ENCODE measurements at regions not wholly inside any gene's neighbourhood (a gene's known extent, or its start where the extent isn't known, plus 50 kb on each side); places are given as distances from the start of the nearest gene placed in this dataset.
"Not testable (repeated sequence)": the region's sequence is repeated elsewhere in the genome, so short reads cannot be mapped to it uniquely, and the experiment has no call there.

DNA sequence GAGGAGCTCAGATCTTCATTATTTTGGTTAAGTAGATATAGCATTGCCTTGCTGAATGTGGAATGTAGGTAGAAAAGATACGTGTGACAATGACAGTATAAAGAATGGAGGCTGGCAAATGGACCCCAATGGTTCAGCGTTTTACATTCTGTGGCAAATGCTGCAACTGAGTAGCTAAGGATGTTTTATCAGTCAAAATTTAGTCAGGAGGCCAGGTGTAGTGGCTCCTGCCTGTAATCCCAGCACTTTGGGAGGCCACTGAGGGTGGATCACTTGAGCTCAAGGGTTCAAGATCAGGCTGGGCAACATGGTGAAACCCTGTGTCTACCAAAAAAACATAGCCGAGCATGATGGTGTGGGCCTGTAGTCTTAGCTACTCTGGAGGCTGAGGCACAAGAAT is 120.5 kb upstream of the GHITM start:
- TF ChIP-seq, protein P1, sequence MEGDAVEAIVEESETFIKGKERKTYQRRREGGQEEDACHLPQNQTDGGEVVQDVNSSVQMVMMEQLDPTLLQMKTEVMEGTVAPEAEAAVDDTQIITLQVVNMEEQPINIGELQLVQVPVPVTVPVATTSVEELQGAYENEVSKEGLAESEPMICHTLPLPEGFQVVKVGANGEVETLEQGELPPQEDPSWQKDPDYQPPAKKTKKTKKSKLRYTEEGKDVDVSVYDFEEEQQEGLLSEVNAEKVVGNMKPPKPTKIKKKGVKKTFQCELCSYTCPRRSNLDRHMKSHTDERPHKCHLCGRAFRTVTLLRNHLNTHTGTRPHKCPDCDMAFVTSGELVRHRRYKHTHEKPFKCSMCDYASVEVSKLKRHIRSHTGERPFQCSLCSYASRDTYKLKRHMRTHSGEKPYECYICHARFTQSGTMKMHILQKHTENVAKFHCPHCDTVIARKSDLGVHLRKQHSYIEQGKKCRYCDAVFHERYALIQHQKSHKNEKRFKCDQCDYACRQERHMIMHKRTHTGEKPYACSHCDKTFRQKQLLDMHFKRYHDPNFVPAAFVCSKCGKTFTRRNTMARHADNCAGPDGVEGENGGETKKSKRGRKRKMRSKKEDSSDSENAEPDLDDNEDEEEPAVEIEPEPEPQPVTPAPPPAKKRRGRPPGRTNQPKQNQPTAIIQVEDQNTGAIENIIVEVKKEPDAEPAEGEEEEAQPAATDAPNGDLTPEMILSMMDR (IDR thresholded peaks at IDR 0.05; ENCODE audit: insufficient read depth, low read length, poor library complexity, severe bottlenecking): no peak
- Histone ChIP-seq H3K27me3 (ENCODE audit: control insufficient read depth, insufficient read depth, low read length) (no peaks in the 10 kb centered on the region), H3K4me3 (ENCODE audit: low read depth, low read length) (no peak overlapping the region), H3K36me3 (ENCODE audit: control insufficient read depth, insufficient read depth, low read length) (no peaks in the 10 kb centered on the region)
- no peak for DNase-seq (ENCODE audit: low read depth)

DNA sequence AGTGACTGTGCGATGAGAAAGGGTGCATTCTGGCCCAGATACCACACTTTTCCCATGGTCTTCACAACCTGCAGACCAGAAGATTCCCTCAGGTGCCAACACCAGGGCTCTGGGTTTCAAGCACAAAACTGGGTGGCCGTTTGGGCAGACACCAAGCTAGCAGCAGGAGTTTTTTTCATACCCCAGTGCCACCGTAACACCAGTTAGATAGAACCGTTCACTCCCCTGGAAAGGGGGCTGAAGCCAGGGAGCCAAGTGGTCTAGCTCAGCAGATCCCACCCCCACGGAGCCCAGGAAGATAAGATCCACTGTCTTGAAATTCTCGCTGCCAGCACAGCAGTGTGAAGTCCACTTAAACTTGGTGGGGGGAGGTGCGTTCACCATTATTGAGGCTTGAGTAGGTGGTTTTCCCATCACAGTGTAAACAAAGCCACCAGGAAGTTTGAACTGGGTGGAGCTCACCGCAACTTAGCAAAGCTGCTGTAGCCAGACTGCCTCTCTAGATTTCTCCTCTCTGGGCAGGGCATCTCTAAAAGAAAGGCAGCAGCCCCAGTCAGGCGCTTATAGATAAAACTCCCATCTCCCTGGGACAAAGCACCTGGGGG is 119.4 kb upstream of the GHITM start:
- H3K36me3 ChIP-seq (ENCODE audit: control insufficient read depth, insufficient read depth, low read length); H3K27me3 ChIP-seq (ENCODE audit: control insufficient read depth, insufficient read depth, low read length); H3K4me3 ChIP-seq (ENCODE audit: low read depth, low read length); DNase-seq (ENCODE audit: low read depth): not testable (repeated sequence)

DNA sequence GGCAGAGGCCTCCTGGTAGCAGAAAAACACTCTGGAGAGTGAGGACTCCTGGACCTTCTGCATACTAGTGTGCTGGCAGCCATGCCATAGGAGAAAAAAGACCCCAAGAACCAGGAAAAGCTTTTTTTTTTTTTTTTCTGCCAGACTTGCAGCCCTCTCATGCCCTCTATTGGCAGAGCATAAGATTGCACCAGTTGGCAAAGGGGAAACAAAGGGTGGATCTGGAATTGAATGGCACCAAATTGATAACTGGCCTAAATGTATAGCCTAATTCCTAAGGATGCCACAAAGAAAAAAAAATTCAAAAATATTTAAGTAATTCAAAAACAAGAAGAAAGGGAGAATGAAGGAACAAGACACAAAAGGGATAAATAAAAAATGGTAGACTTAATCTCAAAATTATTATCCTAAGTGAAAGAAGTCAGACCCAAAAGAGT is 112.5 kb upstream of the GHITM start:
- no peaks in the 10 kb centered on the region for H3K36me3 ChIP-seq (ENCODE audit: control insufficient read depth, insufficient read depth, low read length)
- TF ChIP-seq, protein P1 (IDR thresholded peaks at IDR 0.05; ENCODE audit: insufficient read depth, low read length, poor library complexity, severe bottlenecking): peak; percentile 80
- no peaks in the 10 kb centered on the region for H3K27me3 ChIP-seq (ENCODE audit: control insufficient read depth, insufficient read depth, low read length)
- no peak for DNase-seq (ENCODE audit: low read depth)
- no peak overlapping the region for H3K4me3 ChIP-seq (ENCODE audit: low read depth, low read length)

GRCh38 chr10:84029840-84030239 is 109.5 kb upstream of the GHITM start:
- DNase-seq (ENCODE audit: low read depth): no peak
- Histone ChIP-seq H3K36me3 (ENCODE audit: control insufficient read depth, insufficient read depth, low read length) (no peaks in the 10 kb centered on the region), H3K4me3 (ENCODE audit: low read depth, low read length) (no peak overlapping the region), H3K27me3 (ENCODE audit: control insufficient read depth, insufficient read depth, low read length) (no peaks in the 10 kb centered on the region)
- TF ChIP-seq, protein P1 (IDR thresholded peaks at IDR 0.05; ENCODE audit: insufficient read depth, low read length, poor library complexity, severe bottlenecking): no peak

DNA sequence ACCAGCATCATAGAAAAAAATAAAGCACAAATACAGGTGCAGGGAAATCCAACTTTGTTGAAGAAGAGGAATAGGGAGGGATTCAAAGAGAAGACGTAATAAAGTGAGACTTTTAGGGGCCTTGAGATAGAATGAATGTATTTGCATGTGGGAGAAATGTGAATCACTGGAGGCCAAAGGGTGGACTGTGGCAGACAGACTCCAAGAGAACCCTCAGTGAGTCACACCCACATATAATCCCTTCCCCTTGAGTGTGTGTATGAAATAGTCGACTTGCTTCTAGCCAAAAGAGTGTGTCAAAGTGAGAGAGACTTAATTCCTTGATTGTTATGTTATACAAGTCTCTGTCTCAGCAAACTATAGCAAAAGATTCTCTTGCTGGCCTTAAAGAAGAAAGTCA is 101.3 kb upstream of the GHITM start:
- TF ChIP-seq, protein P1 (IDR thresholded peaks at IDR 0.05; ENCODE audit: insufficient read depth, low read length, poor library complexity, severe bottlenecking): no peak
- H3K4me3 ChIP-seq (ENCODE audit: low read depth, low read length): no peak overlapping the region
- no peaks in the 10 kb centered on the region for H3K36me3 ChIP-seq (ENCODE audit: control insufficient read depth, insufficient read depth, low read length)
- H3K27me3 ChIP-seq (ENCODE audit: control insufficient read depth, insufficient read depth, low read length): no peaks in the 10 kb centered on the region
- no peak for DNase-seq (ENCODE audit: low read depth)

DNA sequence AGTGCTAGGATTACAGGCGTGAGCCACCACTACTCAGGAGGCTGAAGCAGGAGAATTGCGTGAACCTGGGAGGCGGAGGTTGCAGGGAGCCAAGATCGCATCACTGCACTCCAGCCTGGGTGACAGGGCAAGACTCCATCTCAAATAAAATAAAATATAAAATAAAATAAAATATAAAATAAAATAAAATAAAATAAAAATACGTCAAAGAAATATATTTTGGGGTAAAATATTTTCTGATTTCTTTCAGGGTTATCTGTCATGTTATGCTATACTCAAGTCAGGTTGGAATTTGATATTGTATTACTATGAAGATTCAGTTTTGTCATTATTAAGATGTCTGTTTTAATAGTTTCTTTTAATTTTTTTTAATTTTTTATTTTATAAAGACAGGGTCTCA is 99.4 kb upstream of the GHITM start:
- no peak for DNase-seq (ENCODE audit: low read depth)
- TF ChIP-seq, protein P1 (IDR thresholded peaks at IDR 0.05; ENCODE audit: insufficient read depth, low read length, poor library complexity, severe bottlenecking): no peak
- Histone ChIP-seq H3K27me3 (ENCODE audit: control insufficient read depth, insufficient read depth, low read length) (no peaks in the 10 kb centered on the region), H3K36me3 (ENCODE audit: control insufficient read depth, insufficient read depth, low read length) (no peaks in the 10 kb centered on the region), H3K4me3 (ENCODE audit: low read depth, low read length) (no peak overlapping the region)

Data from kidney epithelial cell (primary cell).